Natural killer cell (primary cell): ENCODE measurements at regions not wholly inside any gene's neighbourhood (a gene's known extent, or its start where the extent isn't known, plus 50 kb on each side); places are given as distances from the start of the nearest gene placed in this dataset.

Source experiments
- ATAC-seq, 3 donors: fragments of 150-1000 bp in 2 of 3; fragments of 200-7000 bp in 1 of 3; cut with Tn5 transposase; 1 replicate in 1 of 3; 2 replicates in 2 of 3; pipeline ENCODE4 v1.10.0; 2021; ENCODE audit warnings: mild to moderate bottlenecking in 2 of 3, moderate library complexity in 2 of 3
- DNase-seq, 2 donors: peaks; one replicate each; pipeline versions ENCODE4 v3.0.0 to v3.0.0-alpha.2; 2013 to 2021; ENCODE audit warnings: mixed read lengths in 1 of 2
- H3K27ac ChIP-seq: one replicate; pipeline ENCODE4 v1.5.1; 2013; ENCODE audit warnings: mild to moderate bottlenecking, low read length
- H3K27me3 ChIP-seq: one replicate; pipeline ENCODE4 v1.6.1; 2013; ENCODE audit warnings: low read length; ENCODE audit not compliant: control insufficient read depth, insufficient read depth
- H3K36me3 ChIP-seq: one replicate; pipeline ENCODE4 v1.6.1; 2013; ENCODE audit warnings: low read length; ENCODE audit not compliant: control insufficient read depth, insufficient read depth
- H3K4me1 ChIP-seq: one replicate; pipeline ENCODE4 v1.6.1; 2013; ENCODE audit warnings: low read length; ENCODE audit not compliant: control insufficient read depth, insufficient read depth
- H3K4me3 ChIP-seq: one replicate; pipeline ENCODE4 v1.5.1; 2013; ENCODE audit warnings: low read length
- H3K9me3 ChIP-seq: one replicate; pipeline ENCODE4 v1.6.1; 2013; ENCODE audit warnings: low read length; ENCODE audit not compliant: control insufficient read depth, insufficient read depth
- H3K27ac Mint-ChIP-seq, 2 donors: one replicate each; pipeline ENCODE4 v1.8.0; 2022; ENCODE audit warnings: mild to moderate bottlenecking in 2 of 2, mixed read lengths in 2 of 2, moderate library complexity in 1 of 2
- H3K27me3 Mint-ChIP-seq, 2 donors: one replicate each; pipeline ENCODE4 v1.8.0; 2022; ENCODE audit warnings: low read depth in 2 of 2, mixed read lengths in 2 of 2
- H3K36me3 Mint-ChIP-seq: one replicate; pipeline ENCODE4 v1.8.0; 2022; ENCODE audit warnings: mixed read lengths
- H3K4me1 Mint-ChIP-seq, 2 donors: one replicate each; pipeline ENCODE4 v1.8.0; 2022; ENCODE audit warnings: mixed read lengths in 2 of 2
- H3K4me3 Mint-ChIP-seq: one replicate; pipeline ENCODE4 v1.8.0; 2022; ENCODE audit warnings: mild to moderate bottlenecking, moderate library complexity, mixed read lengths
- H3K9me3 Mint-ChIP-seq, 2 donors: one replicate each; pipeline ENCODE4 v1.8.0; 2022; ENCODE audit warnings: mixed read lengths in 2 of 2
- CTCF ChIP-seq: fragments of 200-600 bp; IDR thresholded peaks from one replicate; pipeline ENCODE4 v1.8.0; 2022; ENCODE audit warnings: antibody characterized with exemption
- WGBS: methylation state at CpG from one replicate; pipeline ENCODE4 v1.1.7; 2013; ENCODE audit warnings: missing lambda C conversion rate; ENCODE audit not compliant: insufficient coverage; 5-methylcytosine and 5-hydroxymethylcytosine counted together
- intact Hi-C: fragments of 100-400 bp; cut with micrococcal nuclease; formaldehyde crosslinking; loops from one replicate; pipeline ENCODE4 v1.14.2; 2022

GRCh38 chr1:239558559-239558958 lies 172.2 kb downstream of the CHRM3 start:
- no peak overlapping the region for H3K4me3 Mint-ChIP-seq
- Histone ChIP-seq H3K9me3 (no peaks in the 10 kb centered on the region), H3K4me1 (no peaks in the 10 kb centered on the region), H3K36me3 (no peaks in the 10 kb centered on the region), H3K27me3 (no peaks in the 10 kb centered on the region), H3K4me3 (no peak overlapping the region), H3K27ac (no peak overlapping the region)
- intact Hi-C loops: no loop called here
- WGBS: 66% methylated on average over 2 of the region's 2 CpGs
- peaks cover 0 to 5% of the 10 kb centered on the region in 2 donors for H3K27me3 Mint-ChIP-seq
- ATAC-seq: no peak
- H3K36me3 Mint-ChIP-seq: no peaks in the 10 kb centered on the region
- H3K27ac Mint-ChIP-seq: peak overlapping the region in 1 of 2 donors; percentile 20
- no peaks in the 10 kb centered on the region for H3K9me3 Mint-ChIP-seq
- DNase-seq: no peak
- peaks cover 9 to 10% of the 10 kb centered on the region in 2 donors for H3K4me1 Mint-ChIP-seq
- TF ChIP-seq CTCF: no peak

GRCh38 chr1:239558991-239559390 lies 172.6 kb downstream of the CHRM3 start:
- intact Hi-C loops: no loop called here
- Mint-ChIP-seq H3K27ac (peak overlapping the region in 1 of 2 donors; percentile 20), H3K4me3 (no peak overlapping the region), H3K27me3 (peaks cover 0 to 7% of the 10 kb centered on the region in 2 donors), H3K36me3 (no peaks in the 10 kb centered on the region), H3K4me1 (peaks cover 9 to 10% of the 10 kb centered on the region in 2 donors), H3K9me3 (no peaks in the 10 kb centered on the region)
- ATAC-seq: peak; percentile 53 to 71 (median 70)
- Histone ChIP-seq H3K4me1 (no peaks in the 10 kb centered on the region), H3K36me3 (no peaks in the 10 kb centered on the region), H3K4me3 (no peak overlapping the region), H3K27me3 (no peaks in the 10 kb centered on the region), H3K9me3 (no peaks in the 10 kb centered on the region), H3K27ac (no peak overlapping the region)
- DNase-seq: no peak
- no peak for TF ChIP-seq CTCF

GRCh38 chr1:239560921-239561320 lies 174.6 kb downstream of the CHRM3 start:
- WGBS: 85% methylated on average over 4 of the region's 4 CpGs
- H3K27ac Mint-ChIP-seq: no peak overlapping the region
- ATAC-seq (no peak), DNase-seq (no peak)
- no peaks in the 10 kb centered on the region for H3K9me3 ChIP-seq
- no peak overlapping the region for H3K27ac ChIP-seq
- intact Hi-C loops: no loop called here
- H3K27me3 ChIP-seq: no peaks in the 10 kb centered on the region
- no peak for TF ChIP-seq CTCF
- no peaks in the 10 kb centered on the region for H3K36me3 Mint-ChIP-seq
- H3K4me3 ChIP-seq: no peak overlapping the region
- H3K4me3 Mint-ChIP-seq: no peak overlapping the region
- peaks cover 9 to 10% of the 10 kb centered on the region in 2 donors for H3K4me1 Mint-ChIP-seq
- H3K36me3 ChIP-seq: no peaks in the 10 kb centered on the region
- no peaks in the 10 kb centered on the region for H3K4me1 ChIP-seq
- no peaks in the 10 kb centered on the region for H3K9me3 Mint-ChIP-seq
- H3K27me3 Mint-ChIP-seq: peaks cover 0 to 11% of the 10 kb centered on the region in 2 donors

GRCh38 chr1:239562095-239562494 lies 175.7 kb downstream of the CHRM3 start:
- no peaks in the 10 kb centered on the region for H3K4me1 ChIP-seq
- TF ChIP-seq CTCF: no peak
- 75% methylated on average over 3 of the region's 6 CpGs for WGBS
- intact Hi-C loops: no loop called here
- H3K4me3 ChIP-seq: no peak overlapping the region
- no peaks in the 10 kb centered on the region for H3K9me3 ChIP-seq
- H3K36me3 ChIP-seq: no peaks in the 10 kb centered on the region
- no peak overlapping the region for H3K27ac ChIP-seq
- no peaks in the 10 kb centered on the region for H3K36me3 Mint-ChIP-seq
- no peak overlapping the region for H3K4me3 Mint-ChIP-seq
- DNase-seq (no peak), ATAC-seq (no peak)
- no peaks in the 10 kb centered on the region for H3K9me3 Mint-ChIP-seq
- H3K27me3 ChIP-seq: no peaks in the 10 kb centered on the region
- H3K27ac Mint-ChIP-seq: no peak overlapping the region
- peaks cover 9 to 10% of the 10 kb centered on the region in 2 donors for H3K4me1 Mint-ChIP-seq
- peaks cover 0 to 11% of the 10 kb centered on the region in 2 donors for H3K27me3 Mint-ChIP-seq
